ENCODE measurements at regions not wholly inside any gene's neighbourhood (a gene's known extent, or its start where the extent isn't known, plus 50 kb on each side); places are given as distances from the start of the nearest gene placed in this dataset.

- TF ChIP-seq, protein P1, sequence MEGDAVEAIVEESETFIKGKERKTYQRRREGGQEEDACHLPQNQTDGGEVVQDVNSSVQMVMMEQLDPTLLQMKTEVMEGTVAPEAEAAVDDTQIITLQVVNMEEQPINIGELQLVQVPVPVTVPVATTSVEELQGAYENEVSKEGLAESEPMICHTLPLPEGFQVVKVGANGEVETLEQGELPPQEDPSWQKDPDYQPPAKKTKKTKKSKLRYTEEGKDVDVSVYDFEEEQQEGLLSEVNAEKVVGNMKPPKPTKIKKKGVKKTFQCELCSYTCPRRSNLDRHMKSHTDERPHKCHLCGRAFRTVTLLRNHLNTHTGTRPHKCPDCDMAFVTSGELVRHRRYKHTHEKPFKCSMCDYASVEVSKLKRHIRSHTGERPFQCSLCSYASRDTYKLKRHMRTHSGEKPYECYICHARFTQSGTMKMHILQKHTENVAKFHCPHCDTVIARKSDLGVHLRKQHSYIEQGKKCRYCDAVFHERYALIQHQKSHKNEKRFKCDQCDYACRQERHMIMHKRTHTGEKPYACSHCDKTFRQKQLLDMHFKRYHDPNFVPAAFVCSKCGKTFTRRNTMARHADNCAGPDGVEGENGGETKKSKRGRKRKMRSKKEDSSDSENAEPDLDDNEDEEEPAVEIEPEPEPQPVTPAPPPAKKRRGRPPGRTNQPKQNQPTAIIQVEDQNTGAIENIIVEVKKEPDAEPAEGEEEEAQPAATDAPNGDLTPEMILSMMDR (IDR thresholded peaks at IDR 0.05; ENCODE audit: low read depth, low read length), result no peak
- TF ChIP-seq POLR2A (IDR thresholded peaks at IDR 0.05; ENCODE audit: extremely low read depth, insufficient read length), result no peak
- TF ChIP-seq, protein P2, sequence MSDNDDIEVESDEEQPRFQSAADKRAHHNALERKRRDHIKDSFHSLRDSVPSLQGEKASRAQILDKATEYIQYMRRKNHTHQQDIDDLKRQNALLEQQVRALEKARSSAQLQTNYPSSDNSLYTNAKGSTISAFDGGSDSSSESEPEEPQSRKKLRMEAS (IDR thresholded peaks at IDR 0.05; ENCODE audit: low read depth, low read length), result no peak
Observed at GRCh38 chr2:241999184-241999583, 129.7 kb downstream of the RTP5 start.
